ENCODE measurements at regions not wholly inside any gene's neighbourhood (a gene's known extent, or its start where the extent isn't known, plus 50 kb on each side); places are given as distances from the start of the nearest gene placed in this dataset.

- TF ChIP-seq POLR2A (IDR thresholded peaks at IDR 0.05; ENCODE audit: low read depth, low read length) = no peak
- no peak for TF ChIP-seq TAF1 (IDR thresholded peaks at IDR 0.05; ENCODE audit: borderline replicate concordance, low read depth, low read length)
- no peak for TF ChIP-seq POLR2AphosphoS5 (IDR thresholded peaks at IDR 0.05; ENCODE audit: low read depth, low read length)
Observed at GRCh38 chr16:61370564-61370963, 665.7 kb downstream of the CDH8 start.

All from GM12892 (cell line).